Memory B cell (primary cell): ENCODE measurements at regions not wholly inside any gene's neighbourhood (a gene's known extent, or its start where the extent isn't known, plus 50 kb on each side); places are given as distances from the start of the nearest gene placed in this dataset.

ENCODE experiments used
- ATAC-seq: fragments of 150-1000 bp; cut with Tn5 transposase; 2 replicates; pipeline ENCODE4 v1.10.0; 2021; ENCODE audit warnings: low read depth, mild to moderate bottlenecking, moderate library complexity
- DNase-seq, 2 donors: peaks; one replicate each; pipeline ENCODE4 v3.0.0; 2022; ENCODE audit warnings: low spot score in 2 of 2
- H3K27ac Mint-ChIP-seq: one replicate; pipeline ENCODE4 v1.8.0; 2022; ENCODE audit warnings: mild to moderate bottlenecking, moderate library complexity, mixed read lengths
- H3K27me3 Mint-ChIP-seq: one replicate; pipeline ENCODE4 v1.8.0; 2022; ENCODE audit warnings: mixed read lengths
- H3K36me3 Mint-ChIP-seq: one replicate; pipeline ENCODE4 v1.8.0; 2022; ENCODE audit warnings: mild to moderate bottlenecking, mixed read lengths
- H3K4me1 Mint-ChIP-seq: one replicate; pipeline ENCODE4 v1.8.0; 2022; ENCODE audit warnings: mixed read lengths
- H3K4me3 Mint-ChIP-seq: one replicate; pipeline ENCODE4 v1.8.0; 2022; ENCODE audit warnings: mild to moderate bottlenecking, moderate library complexity, mixed read lengths
- H3K9me3 Mint-ChIP-seq: one replicate; pipeline ENCODE4 v1.8.0; 2022; ENCODE audit warnings: mixed read lengths

GRCh38 chr5:113825176-113825575 is 311.7 kb downstream of the YTHDC2 start:
- Mint-ChIP-seq H3K4me3 (no peak overlapping the region), H3K27me3 (peaks cover 4% of the 10 kb centered on the region), H3K9me3 (peaks cover 5% of the 10 kb centered on the region), H3K36me3 (no peaks in the 10 kb centered on the region), H3K4me1 (no peaks in the 10 kb centered on the region), H3K27ac (no peak overlapping the region)
- DNase-seq (no peak), ATAC-seq (no peak)

- Mint-ChIP-seq H3K9me3 (peaks cover 4% of the 10 kb centered on the region), H3K27ac (no peak overlapping the region), H3K36me3 (no peaks in the 10 kb centered on the region), H3K4me1 (no peaks in the 10 kb centered on the region), H3K27me3 (no peaks in the 10 kb centered on the region), H3K4me3 (no peak overlapping the region)
- DNase-seq (no peak), ATAC-seq (no peak)
Observed at GRCh38 chr5:113846941-113847340, 333.4 kb downstream of the YTHDC2 start.

- no peaks in the 10 kb centered on the region for H3K36me3 Mint-ChIP-seq
- no peak overlapping the region for H3K27ac Mint-ChIP-seq
- DNase-seq (no peak), ATAC-seq (no peak)
- H3K27me3 Mint-ChIP-seq: no peaks in the 10 kb centered on the region
- no peak overlapping the region for H3K4me3 Mint-ChIP-seq
- H3K9me3 Mint-ChIP-seq: peaks cover 3% of the 10 kb centered on the region
- H3K4me1 Mint-ChIP-seq: no peaks in the 10 kb centered on the region
Observed at GRCh38 chr5:113864437-113864836, 350.9 kb downstream of the YTHDC2 start.

GRCh38 chr5:113866763-113867162 is 353.3 kb downstream of the YTHDC2 start:
- no peak overlapping the region for H3K4me3 Mint-ChIP-seq
- H3K27me3 Mint-ChIP-seq: no peaks in the 10 kb centered on the region
- H3K9me3 Mint-ChIP-seq: peaks cover 3% of the 10 kb centered on the region
- H3K36me3 Mint-ChIP-seq: no peaks in the 10 kb centered on the region
- ATAC-seq (no peak), DNase-seq (no peak)
- no peaks in the 10 kb centered on the region for H3K4me1 Mint-ChIP-seq
- H3K27ac Mint-ChIP-seq: no peak overlapping the region

GRCh38 chr5:113869611-113870010 is 356.1 kb downstream of the YTHDC2 start:
- ATAC-seq: no peak
- no peak overlapping the region for H3K4me3 Mint-ChIP-seq

GRCh38 chr5:113871972-113872371 is 358.5 kb downstream of the YTHDC2 start:
- Mint-ChIP-seq H3K4me1 (no peaks in the 10 kb centered on the region), H3K27me3 (no peaks in the 10 kb centered on the region), H3K36me3 (no peaks in the 10 kb centered on the region), H3K9me3 (peaks cover 3% of the 10 kb centered on the region), H3K27ac (no peak overlapping the region), H3K4me3 (no peak overlapping the region)
- ATAC-seq: no peak
- DNase-seq: no peak

More at GRCh38 chr5:113869611-113870010, 356.1 kb downstream of the YTHDC2 start:
- Mint-ChIP-seq H3K27me3 (no peaks in the 10 kb centered on the region), H3K9me3 (peaks cover 3% of the 10 kb centered on the region), H3K36me3 (no peaks in the 10 kb centered on the region), H3K4me1 (no peaks in the 10 kb centered on the region), H3K27ac (no peak overlapping the region)
- DNase-seq: no peak

- peaks cover 3% of the 10 kb centered on the region for H3K9me3 Mint-ChIP-seq
- ATAC-seq (no peak), DNase-seq (no peak)
- H3K27me3 Mint-ChIP-seq: peaks cover 2% of the 10 kb centered on the region
- no peaks in the 10 kb centered on the region for H3K4me1 Mint-ChIP-seq
- no peak overlapping the region for H3K4me3 Mint-ChIP-seq
- no peaks in the 10 kb centered on the region for H3K36me3 Mint-ChIP-seq
- H3K27ac Mint-ChIP-seq: no peak overlapping the region
Observed at GRCh38 chr5:113875096-113875495, 361.6 kb downstream of the YTHDC2 start.

GRCh38 chr5:113891491-113891890 is 378.0 kb downstream of the YTHDC2 start:
- no peak overlapping the region for H3K4me3 Mint-ChIP-seq
- no peak overlapping the region for H3K27ac Mint-ChIP-seq
- DNase-seq: no peak
- H3K9me3 Mint-ChIP-seq: peaks cover 3% of the 10 kb centered on the region
- no peaks in the 10 kb centered on the region for H3K4me1 Mint-ChIP-seq
- peaks cover 2% of the 10 kb centered on the region for H3K27me3 Mint-ChIP-seq
- no peaks in the 10 kb centered on the region for H3K36me3 Mint-ChIP-seq
- no peak for ATAC-seq

GRCh38 chr5:113896789-113897188 is 383.3 kb downstream of the YTHDC2 start:
- Mint-ChIP-seq H3K27ac (no peak overlapping the region), H3K9me3 (peaks cover 2% of the 10 kb centered on the region), H3K36me3 (no peaks in the 10 kb centered on the region), H3K4me1 (no peaks in the 10 kb centered on the region), H3K27me3 (peaks cover 1% of the 10 kb centered on the region), H3K4me3 (no peak overlapping the region)
- DNase-seq (no peak), ATAC-seq (no peak)

- no peaks in the 10 kb centered on the region for H3K36me3 Mint-ChIP-seq
- no peaks in the 10 kb centered on the region for H3K4me1 Mint-ChIP-seq
- H3K9me3 Mint-ChIP-seq: peaks cover 2% of the 10 kb centered on the region
- ATAC-seq (no peak), DNase-seq (no peak)
- H3K27me3 Mint-ChIP-seq: peaks cover 1% of the 10 kb centered on the region
- H3K4me3 Mint-ChIP-seq: no peak overlapping the region
- no peak overlapping the region for H3K27ac Mint-ChIP-seq
Observed at GRCh38 chr5:113897748-113898147, 384.3 kb downstream of the YTHDC2 start.

GRCh38 chr5:113900141-113900540 is 386.6 kb downstream of the YTHDC2 start:
- no peaks in the 10 kb centered on the region for H3K4me1 Mint-ChIP-seq
- H3K9me3 Mint-ChIP-seq: peaks cover 2% of the 10 kb centered on the region
- H3K4me3 Mint-ChIP-seq: no peak overlapping the region
- DNase-seq (no peak), ATAC-seq (no peak)
- no peaks in the 10 kb centered on the region for H3K36me3 Mint-ChIP-seq
- peaks cover 1% of the 10 kb centered on the region for H3K27me3 Mint-ChIP-seq
- no peak overlapping the region for H3K27ac Mint-ChIP-seq

- peaks cover 2% of the 10 kb centered on the region for H3K9me3 Mint-ChIP-seq
- ATAC-seq (no peak), DNase-seq (no peak)
- no peaks in the 10 kb centered on the region for H3K4me1 Mint-ChIP-seq
- H3K36me3 Mint-ChIP-seq: no peaks in the 10 kb centered on the region
- H3K27ac Mint-ChIP-seq: no peak overlapping the region
- H3K27me3 Mint-ChIP-seq: peaks cover 1% of the 10 kb centered on the region
- H3K4me3 Mint-ChIP-seq: no peak overlapping the region
Observed at GRCh38 chr5:113900816-113901215, 387.3 kb downstream of the YTHDC2 start.

- Mint-ChIP-seq H3K27me3 (peaks cover 1% of the 10 kb centered on the region), H3K27ac (no peak overlapping the region), H3K36me3 (no peaks in the 10 kb centered on the region), H3K9me3 (peaks cover 2% of the 10 kb centered on the region), H3K4me1 (no peaks in the 10 kb centered on the region), H3K4me3 (no peak overlapping the region)
- no peak for DNase-seq
- ATAC-seq: no peak
Observed at GRCh38 chr5:113901718-113902117, 388.2 kb downstream of the YTHDC2 start.

GRCh38 chr5:113902917-113903660 is 389.6 kb downstream of the YTHDC2 start:
- Mint-ChIP-seq H3K4me3 (no peak overlapping the region), H3K27ac (no peak overlapping the region), H3K4me1 (no peaks in the 10 kb centered on the region), H3K27me3 (no peaks in the 10 kb centered on the region), H3K9me3 (peaks cover 2% of the 10 kb centered on the region), H3K36me3 (no peaks in the 10 kb centered on the region)
- DNase-seq: no peak
- no peak for ATAC-seq

- Mint-ChIP-seq H3K4me3 (no peak overlapping the region), H3K27me3 (no peaks in the 10 kb centered on the region), H3K27ac (no peak overlapping the region), H3K4me1 (no peaks in the 10 kb centered on the region), H3K36me3 (no peaks in the 10 kb centered on the region), H3K9me3 (no peaks in the 10 kb centered on the region)
- DNase-seq (no peak), ATAC-seq (no peak)
Observed at GRCh38 chr5:113909782-113910181, 396.3 kb downstream of the YTHDC2 start.
